ENCODE measurements at regions not wholly inside any gene's neighbourhood (a gene's known extent, or its start where the extent isn't known, plus 50 kb on each side); places are given as distances from the start of the nearest gene placed in this dataset.

- ATAC-seq, result no peak
- no peaks in the 10 kb centered on the region for H3K9me3 ChIP-seq
- H3K4me3 ChIP-seq, result no peak overlapping the region
- H3K27me3 ChIP-seq, result no peaks in the 10 kb centered on the region
- intact Hi-C loops (cut with DNase I), result no loop called here
- no peak overlapping the region for H3K27ac ChIP-seq
- no CpG with 5 or more reads among the region's 8 CpGs for WGBS (ENCODE audit: insufficient coverage, low coverage, low lambda C conversion rate, missing lambda C conversion rate)
- H3K4me1 ChIP-seq, result no peaks in the 10 kb centered on the region
- no peak for TF ChIP-seq POLR2A (IDR thresholded peaks at IDR 0.05)
- TF ChIP-seq CTCF (IDR thresholded peaks at IDR 0.05), result no peak
- DNase-seq, result no peak
- H3K36me3 ChIP-seq, result no peaks in the 10 kb centered on the region
These were observed 111.8 kb upstream of the LHX1 start for GRCh38 chr17:36825521-36825920.

GRCh38 chr17:36825951-36826350 is 111.3 kb upstream of the LHX1 start:
- Histone ChIP-seq H3K9me3 (no peaks in the 10 kb centered on the region), H3K4me1 (no peaks in the 10 kb centered on the region), H3K27ac (no peak overlapping the region), H3K4me3 (no peak overlapping the region), H3K27me3 (no peaks in the 10 kb centered on the region), H3K36me3 (no peaks in the 10 kb centered on the region)
- ATAC-seq (no peak), DNase-seq (no peak)
- intact Hi-C loops (cut with DNase I), result no loop called here
- no peak for TF ChIP-seq POLR2A (IDR thresholded peaks at IDR 0.05)
- TF ChIP-seq CTCF (IDR thresholded peaks at IDR 0.05), result no peak
- 41% methylated on average over 8 of the region's 9 CpGs for WGBS (ENCODE audit: insufficient coverage, low coverage, low lambda C conversion rate, missing lambda C conversion rate)

GRCh38 chr17:36827081-36827480 is 110.2 kb upstream of the LHX1 start:
- intact Hi-C loops (cut with DNase I), result no loop called here
- DNase-seq (no peak), ATAC-seq (peak in 1 of 4 donors; percentile 9)
- 31% methylated on average over 8 of the region's 10 CpGs for WGBS (ENCODE audit: insufficient coverage, low coverage, low lambda C conversion rate, missing lambda C conversion rate)
- H3K9me3 ChIP-seq, result no peaks in the 10 kb centered on the region
- H3K36me3 ChIP-seq, result no peaks in the 10 kb centered on the region
- H3K4me1 ChIP-seq, result no peaks in the 10 kb centered on the region
- H3K27ac ChIP-seq, result no peak overlapping the region
- H3K27me3 ChIP-seq, result no peaks in the 10 kb centered on the region
- TF ChIP-seq POLR2A (IDR thresholded peaks at IDR 0.05) (no peak), CTCF (IDR thresholded peaks at IDR 0.05) (no peak)
- no peak overlapping the region for H3K4me3 ChIP-seq

GRCh38 chr17:36829676-36830075 is 107.6 kb upstream of the LHX1 start:
- no peaks in the 10 kb centered on the region for H3K27me3 ChIP-seq
- TF ChIP-seq CTCF (IDR thresholded peaks at IDR 0.05), result no peak
- TF ChIP-seq POLR2A (IDR thresholded peaks at IDR 0.05), result no peak
- ATAC-seq, result peak in 1 of 4 donors; percentile 52
- H3K4me1 ChIP-seq, result no peaks in the 10 kb centered on the region
- no peak overlapping the region for H3K27ac ChIP-seq
- H3K36me3 ChIP-seq, result no peaks in the 10 kb centered on the region
- WGBS (ENCODE audit: insufficient coverage, low coverage, low lambda C conversion rate, missing lambda C conversion rate), result 67% methylated on average over 5 of the region's 5 CpGs
- H3K9me3 ChIP-seq, result no peaks in the 10 kb centered on the region
- no peak for DNase-seq
- H3K4me3 ChIP-seq, result no peak overlapping the region
- intact Hi-C loops (cut with DNase I), result no loop called here

- TF ChIP-seq POLR2A (IDR thresholded peaks at IDR 0.05), result no peak
- no peak for TF ChIP-seq CTCF (IDR thresholded peaks at IDR 0.05)
- Histone ChIP-seq H3K4me3 (no peak overlapping the region), H3K4me1 (no peaks in the 10 kb centered on the region), H3K36me3 (no peaks in the 10 kb centered on the region), H3K9me3 (no peaks in the 10 kb centered on the region), H3K27me3 (no peaks in the 10 kb centered on the region), H3K27ac (no peak overlapping the region)
- ATAC-seq (no peak), DNase-seq (no peak)
- 90% methylated on average over 1 of the region's 1 CpG for WGBS (ENCODE audit: insufficient coverage, low coverage, low lambda C conversion rate, missing lambda C conversion rate)
- intact Hi-C loops (cut with DNase I), result no loop called here
These were observed 104.0 kb upstream of the LHX1 start for GRCh38 chr17:36833279-36833678.

Data from right lobe of liver (tissue), 6 donors.